ENCODE measurements at regions not wholly inside any gene's neighbourhood (a gene's known extent, or its start where the extent isn't known, plus 50 kb on each side); places are given as distances from the start of the nearest gene placed in this dataset.

DNA sequence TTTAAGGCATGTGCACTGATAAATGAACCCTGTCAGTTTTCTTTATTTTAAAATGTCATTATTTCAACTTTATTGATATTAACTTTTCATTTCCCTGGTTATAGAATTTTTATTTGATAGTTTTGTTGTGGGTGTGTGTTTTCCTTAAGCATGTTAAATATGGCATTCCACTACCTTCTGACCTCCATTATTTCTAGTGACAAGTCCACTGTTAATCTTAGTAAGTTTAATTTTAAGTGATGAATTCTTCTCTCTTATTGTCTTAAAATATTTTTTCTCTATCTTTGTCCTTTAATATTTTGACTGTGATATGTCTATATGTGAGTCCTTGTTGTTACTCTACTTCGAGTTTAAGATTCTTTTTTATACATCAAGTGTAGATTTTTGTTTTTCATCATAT is 685.7 kb downstream of the GALR1 start:
- H3K9me3 Mint-ChIP-seq (ENCODE audit: low read depth), result peaks cover 5% of the 10 kb centered on the region
- ChIA-PET CTCF (no interaction called here), POLR2A (no interaction called here)
- H3K27ac Mint-ChIP-seq, result no peak overlapping the region
- no peaks in the 10 kb centered on the region for H3K36me3 Mint-ChIP-seq (ENCODE audit: low read depth)
- no peak for ATAC-seq
- H3K4me3 Mint-ChIP-seq, result no peak overlapping the region
- intact Hi-C loops (cut with DNase I, micrococcal nuclease), result no loop called here
- H3K4me1 Mint-ChIP-seq, result no peaks in the 10 kb centered on the region
- H3K27me3 Mint-ChIP-seq, result no peaks in the 10 kb centered on the region
- no peak for DNase-seq

DNA sequence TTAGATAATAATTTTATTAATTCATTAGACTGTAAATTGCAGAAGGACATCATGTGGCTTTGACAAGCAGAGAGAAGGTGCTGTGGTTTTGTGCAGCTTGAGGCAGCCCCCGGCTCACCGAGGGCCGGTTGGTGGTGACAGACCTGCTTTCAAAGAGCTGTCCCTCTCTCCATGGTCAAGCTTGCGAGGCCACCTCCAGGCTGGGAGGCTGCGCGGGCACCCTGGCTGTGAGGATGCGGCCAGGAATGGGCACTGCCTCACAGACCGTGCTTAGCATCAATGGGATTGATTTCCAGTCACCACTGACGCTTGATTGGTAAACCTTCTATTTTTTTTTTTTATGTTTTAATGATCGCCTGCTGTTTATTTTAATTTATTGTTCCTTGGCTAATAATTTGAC is 690.9 kb downstream of the GALR1 start:
- ATAC-seq, result no peak

DNA sequence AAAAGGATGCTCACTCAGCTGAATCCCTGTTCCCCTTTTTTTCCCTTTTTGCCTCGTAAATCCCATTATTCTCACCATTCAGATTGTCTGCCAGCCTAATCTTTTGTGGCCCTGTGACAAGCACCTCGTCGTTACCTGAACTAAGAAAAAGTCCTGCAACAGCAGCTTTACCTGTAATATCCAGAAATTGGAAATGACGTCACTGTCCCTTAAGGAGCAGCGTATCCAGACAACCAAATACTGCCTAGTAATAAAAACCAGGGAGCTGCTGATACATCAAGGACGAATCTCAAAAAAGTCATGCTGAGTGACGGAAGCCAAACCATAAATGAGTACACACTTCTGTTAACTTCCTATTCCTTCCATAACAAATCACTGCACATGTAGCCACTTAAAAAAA is 694.9 kb downstream of the GALR1 start:
- Mint-ChIP-seq H3K36me3 (ENCODE audit: low read depth) (no peaks in the 10 kb centered on the region), H3K4me3 (no peak overlapping the region), H3K27me3 (peaks cover 1% of the 10 kb centered on the region), H3K9me3 (ENCODE audit: low read depth) (no peaks in the 10 kb centered on the region), H3K4me1 (no peaks in the 10 kb centered on the region), H3K27ac (no peak overlapping the region)
- ChIA-PET CTCF (no interaction called here), POLR2A (no interaction called here)
- DNase-seq (no peak), ATAC-seq (no peak)
- intact Hi-C loops (cut with DNase I, micrococcal nuclease), result no loop called here

More for the DNA sequence above, 690.9 kb downstream of the GALR1 start:
- H3K27me3 Mint-ChIP-seq, result peaks cover 1% of the 10 kb centered on the region
- ChIA-PET POLR2A (no interaction called here), CTCF (no interaction called here)
- no peaks in the 10 kb centered on the region for H3K4me1 Mint-ChIP-seq
- H3K9me3 Mint-ChIP-seq (ENCODE audit: low read depth), result peaks cover 3% of the 10 kb centered on the region
- intact Hi-C loops (cut with DNase I, micrococcal nuclease), result no loop called here
- no peak for DNase-seq
- H3K27ac Mint-ChIP-seq, result no peak overlapping the region
- H3K4me3 Mint-ChIP-seq, result no peak overlapping the region
- no peaks in the 10 kb centered on the region for H3K36me3 Mint-ChIP-seq (ENCODE audit: low read depth)

DNA sequence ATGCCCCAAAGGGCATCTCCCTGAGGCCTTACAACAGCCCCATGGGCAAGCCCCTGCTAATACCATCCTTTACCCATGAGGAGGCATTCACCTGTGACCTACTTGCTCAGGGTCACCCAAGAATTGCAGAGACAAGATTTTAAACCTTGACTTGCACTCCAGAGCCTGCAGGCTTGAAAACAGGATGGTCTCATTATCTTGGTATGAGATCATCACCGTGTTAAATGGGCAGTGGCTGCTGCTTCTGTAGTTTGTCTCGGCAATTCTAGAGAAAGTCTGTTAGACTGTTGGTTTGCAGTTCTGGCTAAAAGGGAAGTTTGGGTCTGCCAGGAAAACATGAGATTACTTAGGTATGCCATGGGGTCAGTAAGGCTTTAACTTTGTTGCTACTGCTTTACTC is 698.9 kb downstream of the GALR1 start:
- intact Hi-C loops (cut with DNase I, micrococcal nuclease), result no loop called here
- ATAC-seq (no peak), DNase-seq (no peak)
- H3K9me3 Mint-ChIP-seq (ENCODE audit: low read depth), result peaks cover 9% of the 10 kb centered on the region
- no peak overlapping the region for H3K4me3 Mint-ChIP-seq
- H3K27ac Mint-ChIP-seq, result no peak overlapping the region
- H3K4me1 Mint-ChIP-seq, result no peaks in the 10 kb centered on the region
- ChIA-PET POLR2A (no interaction called here), CTCF (no interaction called here)
- H3K36me3 Mint-ChIP-seq (ENCODE audit: low read depth), result no peaks in the 10 kb centered on the region
- H3K27me3 Mint-ChIP-seq, result peaks cover 1% of the 10 kb centered on the region

DNA sequence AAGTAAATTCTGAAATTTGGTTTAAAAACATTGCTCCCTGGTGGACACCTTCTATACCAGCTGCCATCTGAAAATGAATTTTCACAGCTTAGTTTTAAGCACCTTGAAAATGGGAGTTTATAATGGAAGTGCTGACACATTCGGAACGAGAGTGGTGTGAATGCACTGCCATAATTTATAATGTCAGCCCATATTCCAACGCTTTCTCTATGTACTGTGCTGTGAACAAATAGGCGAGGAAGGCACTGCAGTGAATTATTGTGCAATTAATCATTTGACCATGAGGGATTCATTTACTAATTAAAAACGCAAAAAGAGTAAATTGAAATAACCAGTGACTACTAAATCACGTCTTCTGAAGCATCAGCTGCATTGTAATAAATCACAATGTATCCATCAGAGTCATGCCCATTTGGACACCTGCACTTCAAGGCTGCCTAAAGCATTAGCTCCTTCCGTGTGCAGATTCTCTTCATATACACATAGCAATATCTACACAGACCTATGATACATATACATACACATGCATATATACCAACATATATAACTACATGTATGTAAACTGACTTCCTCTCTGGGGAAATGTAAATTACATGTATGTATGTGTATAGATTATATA is 699.8 kb downstream of the GALR1 start:
- H3K4me1 Mint-ChIP-seq, result no peaks in the 10 kb centered on the region
- peaks cover 10% of the 10 kb centered on the region for H3K9me3 Mint-ChIP-seq (ENCODE audit: low read depth)
- ATAC-seq (no peak), DNase-seq (no peak)
- no peaks in the 10 kb centered on the region for H3K36me3 Mint-ChIP-seq (ENCODE audit: low read depth)
- CTCF ChIA-PET, result no interaction called here
- no peak overlapping the region for H3K27ac Mint-ChIP-seq
- no peak overlapping the region for H3K4me3 Mint-ChIP-seq
- POLR2A ChIA-PET, result no interaction called here
- H3K27me3 Mint-ChIP-seq, result peaks cover 1% of the 10 kb centered on the region
- intact Hi-C loops (cut with DNase I, micrococcal nuclease), result no loop called here

DNA sequence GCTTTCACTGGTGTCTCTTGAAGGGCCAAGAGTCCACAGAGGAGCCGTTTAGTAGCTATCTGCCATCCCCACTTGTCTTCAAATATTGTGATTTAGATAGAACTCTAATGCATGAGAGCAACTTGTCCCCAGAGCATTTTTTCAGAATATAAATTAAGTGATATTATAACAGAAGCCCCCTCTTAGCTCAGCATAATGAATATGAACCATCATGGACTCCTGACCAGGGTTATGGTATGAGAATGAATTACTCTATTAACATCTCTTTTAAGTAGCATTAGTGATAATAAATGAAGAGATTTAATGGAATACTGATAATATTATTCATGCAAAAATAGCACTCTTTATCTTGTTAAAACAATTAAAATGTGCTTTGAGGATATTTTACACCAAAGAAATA is 709.6 kb downstream of the GALR1 start:
- no peaks in the 10 kb centered on the region for H3K27me3 Mint-ChIP-seq

DNA sequence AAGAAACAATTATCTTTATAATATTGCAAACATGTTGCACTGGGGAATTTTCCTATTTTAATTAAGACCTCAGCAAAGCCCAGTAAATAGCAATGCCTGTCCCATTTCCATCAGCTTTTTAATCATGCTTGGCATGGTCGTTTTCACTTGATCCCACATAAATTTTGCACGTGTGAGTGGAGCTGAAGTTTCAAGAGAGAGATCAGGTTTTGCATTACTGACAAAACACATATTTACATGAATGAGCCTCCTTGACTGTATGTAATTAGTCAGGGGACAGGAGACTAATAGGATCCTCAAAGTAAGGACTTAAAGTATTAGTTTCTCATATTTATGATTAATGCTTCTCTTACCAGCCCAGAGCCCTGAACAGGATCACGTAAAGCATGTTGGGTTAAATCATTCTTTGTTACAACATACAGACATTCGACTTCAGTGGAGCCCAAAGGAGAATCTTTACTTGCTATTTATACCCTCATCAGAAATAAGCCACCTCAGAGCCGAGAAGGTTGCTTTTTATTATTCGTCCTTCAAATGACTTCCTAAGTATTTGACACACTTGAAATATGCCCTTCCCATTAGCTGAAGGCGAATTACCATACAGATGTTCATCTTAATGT is 711.3 kb downstream of the GALR1 start:
- Mint-ChIP-seq H3K27ac (no peak overlapping the region), H3K27me3 (no peaks in the 10 kb centered on the region), H3K4me1 (no peaks in the 10 kb centered on the region), H3K9me3 (ENCODE audit: low read depth) (peaks cover 2% of the 10 kb centered on the region), H3K36me3 (ENCODE audit: low read depth) (no peaks in the 10 kb centered on the region), H3K4me3 (no peak overlapping the region)
- no peak for ATAC-seq
- ChIA-PET POLR2A (no interaction called here), CTCF (no interaction called here)
- DNase-seq, result no peak
- intact Hi-C loops (cut with DNase I, micrococcal nuclease), result no loop called here

More for the DNA sequence above, 709.6 kb downstream of the GALR1 start:
- CTCF ChIA-PET, result interaction anchor here (0.6 kb wide), 2 partner anchors 35 to 68 kb away, joined by 3 read pairs; no protein-coding TSS in a partner anchor
- no peaks in the 10 kb centered on the region for H3K36me3 Mint-ChIP-seq (ENCODE audit: low read depth)
- no peaks in the 10 kb centered on the region for H3K4me1 Mint-ChIP-seq
- no peak overlapping the region for H3K4me3 Mint-ChIP-seq
- intact Hi-C loops (cut with DNase I, micrococcal nuclease), result no loop called here
- no peak for ATAC-seq
- H3K9me3 Mint-ChIP-seq (ENCODE audit: low read depth), result peaks cover 2% of the 10 kb centered on the region
- POLR2A ChIA-PET, result no interaction called here
- no peak for DNase-seq
- no peak overlapping the region for H3K27ac Mint-ChIP-seq

DNA sequence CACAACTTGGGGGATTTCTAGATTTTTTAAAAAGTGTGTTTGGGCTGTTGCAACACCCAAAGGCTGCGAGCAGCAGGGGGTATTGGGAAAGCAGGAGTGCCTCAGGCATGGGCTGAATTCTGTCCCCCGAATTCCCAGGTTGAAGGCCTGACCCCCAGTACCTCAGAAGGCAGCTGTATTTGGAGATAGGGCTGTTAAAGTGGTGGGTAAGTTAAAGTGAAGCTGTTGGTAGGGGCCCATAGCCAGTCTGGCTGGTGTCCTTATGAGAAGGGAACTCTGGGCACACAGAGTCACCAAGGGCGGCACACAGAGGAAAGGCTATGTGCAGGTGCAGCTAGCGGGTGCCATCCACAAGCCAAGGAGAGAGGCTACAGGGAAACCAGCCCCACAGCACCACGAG is 717.4 kb downstream of the GALR1 start:
- H3K9me3 Mint-ChIP-seq (ENCODE audit: low read depth), result no peaks in the 10 kb centered on the region
- DNase-seq, result no peak
- H3K27me3 Mint-ChIP-seq, result peaks cover 3% of the 10 kb centered on the region
- no peaks in the 10 kb centered on the region for H3K36me3 Mint-ChIP-seq (ENCODE audit: low read depth)
- H3K4me1 Mint-ChIP-seq, result no peaks in the 10 kb centered on the region
- intact Hi-C loops (cut with DNase I, micrococcal nuclease), result no loop called here
- no peak for ATAC-seq
- CTCF ChIA-PET, result interaction anchor here (0.7 kb wide), 1 partner anchor 1398 kb away, joined by 3 read pairs; no protein-coding TSS in a partner anchor
- H3K27ac Mint-ChIP-seq, result no peak overlapping the region
- H3K4me3 Mint-ChIP-seq, result no peak overlapping the region
- POLR2A ChIA-PET, result no interaction called here

DNA sequence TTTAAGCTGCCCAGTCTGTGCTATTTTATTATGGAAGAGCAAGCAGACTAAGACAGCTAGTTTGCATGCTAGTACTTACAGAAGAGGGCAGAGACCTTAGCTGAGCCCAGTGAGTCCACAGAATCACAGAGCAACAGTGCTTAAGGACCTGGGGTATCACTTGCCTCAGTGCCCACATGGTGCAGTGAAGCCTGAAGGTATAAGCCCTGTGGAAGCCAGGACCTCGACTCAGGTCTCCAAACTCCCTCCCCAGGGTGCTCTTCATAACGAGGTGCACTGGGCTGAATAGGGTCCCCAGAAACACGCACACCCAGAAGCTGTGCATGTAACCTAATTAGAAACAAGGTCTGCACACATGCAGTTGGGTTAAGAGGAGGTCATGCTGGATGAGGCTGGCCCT is 718.1 kb downstream of the GALR1 start:
- no peak for ATAC-seq
- H3K4me3 Mint-ChIP-seq, result no peak overlapping the region
- ChIA-PET POLR2A (no interaction called here), CTCF (no interaction called here)
- H3K27me3 Mint-ChIP-seq, result peaks cover 3% of the 10 kb centered on the region
- no peaks in the 10 kb centered on the region for H3K36me3 Mint-ChIP-seq (ENCODE audit: low read depth)
- H3K9me3 Mint-ChIP-seq (ENCODE audit: low read depth), result no peaks in the 10 kb centered on the region
- no peaks in the 10 kb centered on the region for H3K4me1 Mint-ChIP-seq
- intact Hi-C loops (cut with DNase I, micrococcal nuclease), result no loop called here
- no peak for DNase-seq
- H3K27ac Mint-ChIP-seq, result no peak overlapping the region

DNA sequence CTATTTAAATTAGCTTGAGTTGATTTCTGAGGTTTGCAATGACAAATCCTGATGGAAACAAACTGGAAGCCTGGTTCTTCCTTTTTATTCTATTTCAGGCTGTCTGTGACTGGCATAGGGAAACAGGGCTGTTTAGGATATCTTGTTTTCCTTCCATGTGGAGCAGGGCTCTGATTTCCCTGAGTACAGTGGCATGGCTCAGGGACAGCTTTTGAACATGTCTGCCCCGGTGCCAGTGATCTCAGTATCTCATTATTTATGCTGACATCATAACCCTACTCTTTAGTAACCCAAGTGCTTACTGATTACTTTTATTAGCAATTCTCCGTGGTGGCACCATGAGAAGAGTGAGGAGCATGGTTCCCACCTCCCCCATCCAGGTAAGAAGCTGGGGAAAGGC is 720.3 kb downstream of the GALR1 start:
- no peaks in the 10 kb centered on the region for H3K36me3 Mint-ChIP-seq (ENCODE audit: low read depth)
- ChIA-PET CTCF (interaction anchor here (0.6 kb wide), 1 partner anchor 930 kb away, joined by 3 read pairs; no protein-coding TSS in a partner anchor), POLR2A (no interaction called here)
- H3K27me3 Mint-ChIP-seq, result peaks cover 3% of the 10 kb centered on the region
- no peaks in the 10 kb centered on the region for H3K4me1 Mint-ChIP-seq
- H3K27ac Mint-ChIP-seq, result no peak overlapping the region
- no peak overlapping the region for H3K4me3 Mint-ChIP-seq
- H3K9me3 Mint-ChIP-seq (ENCODE audit: low read depth), result no peaks in the 10 kb centered on the region
- DNase-seq, result no peak
- no peak for ATAC-seq
- intact Hi-C loops (cut with DNase I, micrococcal nuclease), result no loop called here

DNA sequence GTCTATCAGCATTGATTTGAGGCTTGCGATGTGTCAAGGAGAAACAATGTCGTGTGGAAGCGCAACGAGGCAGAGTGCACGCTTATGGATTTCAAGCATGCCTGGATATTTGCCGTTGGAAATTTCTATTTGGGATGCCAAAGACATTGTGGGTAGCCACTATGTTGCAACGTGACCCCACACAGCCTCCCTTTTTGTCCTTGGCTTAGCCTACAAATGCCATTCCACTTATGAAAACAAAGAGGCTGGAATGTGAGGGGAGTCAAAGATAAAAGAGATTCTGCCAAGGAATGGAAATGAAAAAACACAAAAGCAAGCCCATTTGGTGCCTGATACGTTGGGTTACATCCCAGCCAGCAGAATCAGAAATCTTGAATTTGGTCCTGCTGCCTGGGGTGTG is 721.2 kb downstream of the GALR1 start:
- H3K27me3 Mint-ChIP-seq, result peaks cover 3% of the 10 kb centered on the region
- intact Hi-C loops (cut with DNase I, micrococcal nuclease), result no loop called here
- H3K4me1 Mint-ChIP-seq, result no peaks in the 10 kb centered on the region
- no peaks in the 10 kb centered on the region for H3K36me3 Mint-ChIP-seq (ENCODE audit: low read depth)
- no peaks in the 10 kb centered on the region for H3K9me3 Mint-ChIP-seq (ENCODE audit: low read depth)
- no peak overlapping the region for H3K4me3 Mint-ChIP-seq
- POLR2A ChIA-PET, result no interaction called here
- DNase-seq, result no peak
- no peak for ATAC-seq
- no peak overlapping the region for H3K27ac Mint-ChIP-seq
- CTCF ChIA-PET, result no interaction called here

DNA sequence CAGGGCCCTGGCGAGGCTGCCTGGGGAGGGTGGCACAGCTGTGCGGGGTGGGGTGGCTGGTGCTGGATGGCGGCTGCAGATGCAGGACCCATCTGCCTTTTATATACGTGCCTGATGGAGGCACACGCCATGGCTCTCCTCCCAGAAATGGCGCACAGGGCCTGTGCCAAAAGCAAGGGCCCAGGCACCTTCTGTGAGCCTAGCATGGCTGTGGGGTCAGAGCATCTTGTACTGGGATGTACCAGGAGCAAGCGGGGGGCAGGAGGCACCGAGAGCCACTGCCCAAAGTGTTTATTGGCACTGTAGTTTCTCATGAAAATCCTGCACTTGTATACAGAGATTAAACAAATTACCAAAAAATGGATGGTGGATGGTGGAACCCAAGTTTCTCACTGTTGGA is 724.1 kb downstream of the GALR1 start:
- Mint-ChIP-seq H3K36me3 (ENCODE audit: low read depth) (no peaks in the 10 kb centered on the region), H3K27me3 (peaks cover 3% of the 10 kb centered on the region), H3K4me3 (no peak overlapping the region), H3K4me1 (no peaks in the 10 kb centered on the region), H3K27ac (no peak overlapping the region), H3K9me3 (ENCODE audit: low read depth) (peaks cover under 1% of the 10 kb centered on the region)
- ChIA-PET POLR2A (no interaction called here), CTCF (no interaction called here)
- ATAC-seq, result no peak
- no peak for DNase-seq
- intact Hi-C loops (cut with DNase I, micrococcal nuclease), result no loop called here
